ENCODE measurements at regions not wholly inside any gene's neighbourhood (a gene's known extent, or its start where the extent isn't known, plus 50 kb on each side); places are given as distances from the start of the nearest gene placed in this dataset.
"Not testable (repeated sequence)": the region's sequence is repeated elsewhere in the genome, so short reads cannot be mapped to it uniquely, and the experiment has no call there.

DNA sequence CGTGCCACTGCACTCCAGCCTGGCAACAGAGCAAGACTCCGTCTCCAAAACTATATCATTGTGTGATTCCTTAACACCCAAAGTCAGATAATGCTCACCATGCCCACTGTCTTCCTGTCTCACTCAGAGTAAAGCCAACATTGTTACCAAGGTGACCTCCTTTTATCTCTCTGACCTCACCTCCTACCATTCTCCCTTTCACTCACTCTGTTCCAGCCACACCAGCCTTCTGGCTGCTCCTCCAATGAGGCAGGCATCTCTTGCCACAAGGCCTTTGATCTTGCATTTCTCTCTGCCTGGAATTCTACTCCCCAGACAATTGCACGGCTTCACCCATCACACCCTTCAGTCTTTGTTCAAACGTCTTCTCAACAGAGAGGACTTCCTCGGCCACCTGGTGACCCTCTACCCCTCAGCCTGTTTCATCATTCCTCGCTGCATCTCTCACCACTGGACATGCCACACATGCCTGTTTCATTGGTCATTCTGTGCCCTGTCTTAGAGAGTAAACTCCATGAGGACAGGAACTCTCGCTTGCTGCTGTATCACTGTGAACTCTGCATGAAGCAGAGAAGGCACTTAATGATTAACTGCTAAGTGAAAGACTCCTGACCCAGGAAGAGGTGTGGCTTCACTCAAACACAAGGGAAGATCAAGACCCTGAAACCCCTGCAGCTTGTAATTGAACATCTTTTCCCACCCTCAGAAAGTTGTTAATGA is 67.1 kb upstream of the CAPZB start (continued):
- TF ChIP-seq CHD2 (IDR thresholded peaks at IDR 0.05; ENCODE audit: borderline replicate concordance, low read depth, low read length) (no peak), SREBF2 (IDR thresholded peaks at IDR 0.05; ENCODE audit: low read length) (no peak), IKZF2 (IDR thresholded peaks at IDR 0.05) (no peak), KDM1A (IDR thresholded peaks at IDR 0.05; ENCODE audit: borderline replicate concordance) (no peak), HDAC2 (IDR thresholded peaks at IDR 0.05) (no peak), NBN (IDR thresholded peaks at IDR 0.05) (no peak)

DNA sequence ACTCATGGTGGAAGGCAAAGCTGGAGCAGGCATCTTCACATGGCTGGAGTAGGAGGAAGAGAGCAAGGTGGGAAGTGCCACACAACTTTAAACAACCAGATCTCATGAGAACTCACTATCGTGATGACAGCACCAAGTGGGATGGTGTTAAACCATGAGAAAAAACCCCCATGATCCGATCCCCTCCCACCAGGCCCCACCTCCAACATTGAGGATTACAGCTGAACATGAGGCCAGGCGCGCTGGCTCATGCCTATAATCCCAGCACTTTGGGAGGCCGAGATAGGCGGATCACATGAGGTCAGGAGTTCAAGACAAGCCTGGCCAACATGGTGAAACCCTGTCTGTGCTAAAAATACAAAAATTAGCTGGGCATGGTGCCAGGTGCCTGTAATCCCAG is 66.5 kb upstream of the CAPZB start:
- WGBS (ENCODE audit: insufficient coverage, insufficient replicate concordance, low lambda C conversion rate, missing lambda C conversion rate): 39% methylated on average over 6 of the region's 6 CpGs
- BruUV-seq (replicated peaks); H3K9ac ChIP-seq (ENCODE audit: control insufficient read depth, insufficient read depth, low read length); RAD21 ChIA-PET (ENCODE audit: unreplicated experiment); H3K79me2 ChIP-seq (ENCODE audit: control insufficient read depth, insufficient read depth, low read length); H3K4me2 ChIP-seq (ENCODE audit: control insufficient read depth, insufficient read depth); H3K9me3 ChIP-seq (replicated peaks; ENCODE audit: control insufficient read depth, insufficient read depth, low read length); FAIRE-seq; DNase-seq (ENCODE audit: low read depth, low spot score); H3K4me1 ChIP-seq (ENCODE audit: control insufficient read depth, insufficient read depth, low read length); H2AFZ ChIP-seq (ENCODE audit: control insufficient read depth, low read depth, low read length); H3K27ac ChIP-seq (ENCODE audit: control insufficient read depth, insufficient read depth); H3K36me3 ChIP-seq (ENCODE audit: control insufficient read depth in 2 of 2, insufficient read depth in 2 of 2, low read length in 1 of 2); ATAC-seq; H3K27me3 ChIP-seq (replicated peaks in 1 of 2; ENCODE audit: control insufficient read depth in 2 of 2, insufficient read depth in 2 of 2, low read length in 1 of 2); POLR2A ChIA-PET; H3K4me3 ChIP-seq; in situ Hi-C loops (cut with MboI); H4K20me1 ChIP-seq (ENCODE audit: control insufficient read depth, insufficient read depth); CTCF ChIA-PET; intact Hi-C loops (cut with micrococcal nuclease; ENCODE audit: unreplicated experiment): not testable (repeated sequence)
- SMC1A ChIA-PET (ENCODE audit: uncharacterized antibody, unreplicated experiment): interaction anchor here (0.6 kb wide), 1 partner anchor 14 kb away, joined by 4 read pairs; no protein-coding TSS in a partner anchor

DNA sequence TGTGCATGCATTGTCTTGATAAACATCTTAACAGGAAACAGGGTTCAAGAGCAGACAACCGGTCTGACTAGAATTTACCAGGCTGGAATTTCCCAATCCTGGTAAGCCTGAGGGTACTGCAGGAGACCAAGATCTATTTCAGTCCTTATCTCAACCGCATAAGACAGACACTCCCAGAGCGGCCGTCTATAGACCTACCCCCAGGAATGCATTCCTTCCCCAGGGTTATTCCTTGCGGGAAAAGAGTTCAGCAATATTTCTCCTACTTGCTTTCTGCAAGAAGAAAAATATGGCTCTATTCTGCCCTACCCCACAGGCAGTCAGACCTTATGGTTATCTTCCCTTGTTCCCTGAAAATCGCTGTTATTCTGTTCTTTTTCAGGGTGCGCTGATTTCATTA is 65.1 kb upstream of the CAPZB start:
- H3K27me3 ChIP-seq (replicated peaks in 1 of 2; ENCODE audit: control insufficient read depth in 2 of 2, insufficient read depth in 2 of 2, low read length in 1 of 2); H3K27ac ChIP-seq (ENCODE audit: control insufficient read depth, insufficient read depth); H3K4me2 ChIP-seq (ENCODE audit: control insufficient read depth, insufficient read depth); SMC1A ChIA-PET (ENCODE audit: uncharacterized antibody, unreplicated experiment); DNase-seq (ENCODE audit: low read depth, low spot score); POLR2A ChIA-PET; H2AFZ ChIP-seq (ENCODE audit: control insufficient read depth, low read depth, low read length); intact Hi-C loops (cut with micrococcal nuclease; ENCODE audit: unreplicated experiment); in situ Hi-C loops (cut with MboI); H3K9ac ChIP-seq (ENCODE audit: control insufficient read depth, insufficient read depth, low read length); CTCF ChIA-PET; ATAC-seq; FAIRE-seq; H3K4me1 ChIP-seq (ENCODE audit: control insufficient read depth, insufficient read depth, low read length); H3K4me3 ChIP-seq; BruUV-seq (replicated peaks); RAD21 ChIA-PET (ENCODE audit: unreplicated experiment); H3K79me2 ChIP-seq (ENCODE audit: control insufficient read depth, insufficient read depth, low read length); H4K20me1 ChIP-seq (ENCODE audit: control insufficient read depth, insufficient read depth); H3K9me3 ChIP-seq (replicated peaks; ENCODE audit: control insufficient read depth, insufficient read depth, low read length); H3K36me3 ChIP-seq (ENCODE audit: control insufficient read depth in 2 of 2, insufficient read depth in 2 of 2, low read length in 1 of 2): not testable (repeated sequence)
- WGBS (ENCODE audit: insufficient coverage, insufficient replicate concordance, low lambda C conversion rate, missing lambda C conversion rate): 59% methylated on average over 7 of the region's 7 CpGs

Data from GM12878 (cell line).